ENCODE measurements at regions not wholly inside any gene's neighbourhood (a gene's known extent, or its start where the extent isn't known, plus 50 kb on each side); places are given as distances from the start of the nearest gene placed in this dataset.
"Not testable (repeated sequence)": the region's sequence is repeated elsewhere in the genome, so short reads cannot be mapped to it uniquely, and the experiment has no call there.

DNA sequence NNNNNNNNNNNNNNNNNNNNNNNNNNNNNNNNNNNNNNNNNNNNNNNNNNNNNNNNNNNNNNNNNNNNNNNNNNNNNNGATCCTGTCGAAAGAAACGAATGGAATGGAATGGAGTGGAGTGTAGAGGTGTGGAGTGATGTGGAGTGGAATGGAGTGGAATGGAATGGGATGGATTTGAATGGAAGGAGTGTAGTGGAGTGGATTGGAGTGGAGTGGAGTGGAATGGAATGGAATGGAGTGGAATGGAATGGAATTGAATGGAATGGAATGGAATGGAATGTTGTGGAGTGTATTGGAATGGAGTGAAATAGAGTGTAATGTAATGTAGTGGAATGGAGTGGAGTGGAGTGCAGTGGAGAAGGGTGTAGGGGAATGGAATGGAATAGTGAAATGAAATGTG, 1275.4 kb upstream of the TPTE start:
- ATAC-seq (ENCODE audit: insufficient read depth, low FRiP score): not testable (repeated sequence)
- WGBS, 2 donors: 42 to 51% methylated on average over 2 of the region's 2 CpGs
- peaks cover 0 to 22% (median 13%) of the 10 kb centered on the region in 4 donors for H3K9me3 ChIP-seq (ENCODE audit: control insufficient read depth in 4 of 4, insufficient read depth in 3 of 4, low read length in 3 of 4)

DNA sequence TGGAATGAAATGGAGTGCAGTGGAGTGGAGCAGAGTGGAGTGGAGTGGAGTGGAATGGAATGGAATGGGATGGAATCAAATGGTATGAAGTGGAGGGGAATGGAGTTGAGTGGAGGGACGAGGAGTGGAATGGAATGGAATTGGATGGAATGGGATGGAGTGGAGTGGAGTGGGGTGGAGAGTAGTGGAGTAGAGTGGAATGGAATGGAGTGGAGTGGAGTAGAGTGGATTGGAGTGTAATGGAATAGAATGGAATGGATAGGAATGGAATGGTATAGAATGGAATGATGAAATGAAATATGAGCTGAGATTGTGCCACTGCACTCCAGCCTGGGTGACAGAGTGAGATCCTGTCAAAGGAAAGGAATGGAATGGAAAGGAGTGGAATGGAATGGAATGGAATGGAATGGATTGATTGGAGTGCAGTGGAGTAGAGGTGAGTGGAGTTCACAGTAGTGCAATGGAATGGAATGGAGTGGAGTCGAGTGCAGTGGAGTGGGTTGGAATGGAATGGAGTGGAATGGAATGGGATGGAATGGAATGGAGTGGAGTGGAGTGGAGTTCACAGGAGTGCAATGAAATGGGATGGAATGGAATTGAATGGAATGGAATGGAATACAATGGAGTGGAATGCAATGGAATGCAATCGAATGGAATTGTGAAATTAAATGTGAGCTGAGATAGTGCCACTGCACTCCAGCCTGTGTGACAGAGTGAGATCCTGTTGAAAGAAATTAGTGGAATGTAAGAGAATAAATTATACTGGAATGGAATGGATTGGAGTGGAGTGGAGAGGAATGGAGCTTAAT, 1274.7 kb upstream of the TPTE start:
- not testable (repeated sequence) for H3K9ac ChIP-seq (ENCODE audit: insufficient read depth in 1 of 2, low read length in 2 of 2); H3K27ac ChIP-seq (ENCODE audit: low read depth in 1 of 2, low read length in 1 of 2); H3K36me3 ChIP-seq (ENCODE audit: control insufficient read depth in 4 of 4, insufficient read depth in 4 of 4, low read length in 4 of 4); H3K4me1 ChIP-seq (ENCODE audit: control insufficient read depth in 5 of 5, insufficient read depth in 5 of 5, low read length in 5 of 5); H3K4me3 ChIP-seq; H3K27me3 ChIP-seq (ENCODE audit: control insufficient read depth in 3 of 3, insufficient read depth in 3 of 3, low read length in 2 of 3)
- ATAC-seq (ENCODE audit: insufficient read depth, low FRiP score): peak; percentile 58
- H3K9me3 ChIP-seq (ENCODE audit: control insufficient read depth in 4 of 4, insufficient read depth in 3 of 4, low read length in 3 of 4): peaks cover 0 to 22% (median 13%) of the 10 kb centered on the region in 4 donors
- peak in 1 of 3 donors; percentile 1 for DNase-seq
- WGBS, 2 donors: 45 to 64% methylated on average over 3 of the region's 3 CpGs

More for the DNA sequence above, 1275.4 kb upstream of the TPTE start:
- DNase-seq; H3K27ac ChIP-seq (ENCODE audit: low read depth in 1 of 2, low read length in 1 of 2); H3K4me3 ChIP-seq; H3K9ac ChIP-seq (ENCODE audit: insufficient read depth in 1 of 2, low read length in 2 of 2); H3K4me1 ChIP-seq (ENCODE audit: control insufficient read depth in 5 of 5, insufficient read depth in 5 of 5, low read length in 5 of 5); H3K36me3 ChIP-seq (ENCODE audit: control insufficient read depth in 4 of 4, insufficient read depth in 4 of 4, low read length in 4 of 4); H3K27me3 ChIP-seq (ENCODE audit: control insufficient read depth in 3 of 3, insufficient read depth in 3 of 3, low read length in 2 of 3): not testable (repeated sequence)

DNA sequence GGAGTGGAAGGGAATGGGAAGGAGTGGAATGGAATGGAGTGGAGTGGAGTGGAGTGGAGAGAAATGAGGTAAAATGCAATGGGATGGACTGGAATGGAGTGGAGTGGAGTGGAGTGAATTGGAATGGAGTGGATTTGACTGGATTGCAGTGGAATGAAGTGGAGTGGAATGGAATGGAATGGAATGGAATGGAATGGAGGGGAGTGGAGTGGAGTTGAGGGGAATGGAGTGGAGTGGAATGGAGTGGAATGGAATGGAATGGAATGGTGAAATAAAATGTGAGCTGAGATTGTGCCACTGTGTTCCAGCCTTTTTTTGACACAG, 1274.1 kb upstream of the TPTE start:
- not testable (repeated sequence) for H3K27me3 ChIP-seq (ENCODE audit: control insufficient read depth in 3 of 3, insufficient read depth in 3 of 3, low read length in 2 of 3); H3K36me3 ChIP-seq (ENCODE audit: control insufficient read depth in 4 of 4, insufficient read depth in 4 of 4, low read length in 4 of 4); DNase-seq; H3K9ac ChIP-seq (ENCODE audit: insufficient read depth in 1 of 2, low read length in 2 of 2); H3K4me3 ChIP-seq; H3K4me1 ChIP-seq (ENCODE audit: control insufficient read depth in 5 of 5, insufficient read depth in 5 of 5, low read length in 5 of 5); H3K27ac ChIP-seq (ENCODE audit: low read depth in 1 of 2, low read length in 1 of 2)
- peaks cover 0 to 22% (median 13%) of the 10 kb centered on the region in 4 donors for H3K9me3 ChIP-seq (ENCODE audit: control insufficient read depth in 4 of 4, insufficient read depth in 3 of 4, low read length in 3 of 4)
- ATAC-seq (ENCODE audit: insufficient read depth, low FRiP score): peak; percentile 28

DNA sequence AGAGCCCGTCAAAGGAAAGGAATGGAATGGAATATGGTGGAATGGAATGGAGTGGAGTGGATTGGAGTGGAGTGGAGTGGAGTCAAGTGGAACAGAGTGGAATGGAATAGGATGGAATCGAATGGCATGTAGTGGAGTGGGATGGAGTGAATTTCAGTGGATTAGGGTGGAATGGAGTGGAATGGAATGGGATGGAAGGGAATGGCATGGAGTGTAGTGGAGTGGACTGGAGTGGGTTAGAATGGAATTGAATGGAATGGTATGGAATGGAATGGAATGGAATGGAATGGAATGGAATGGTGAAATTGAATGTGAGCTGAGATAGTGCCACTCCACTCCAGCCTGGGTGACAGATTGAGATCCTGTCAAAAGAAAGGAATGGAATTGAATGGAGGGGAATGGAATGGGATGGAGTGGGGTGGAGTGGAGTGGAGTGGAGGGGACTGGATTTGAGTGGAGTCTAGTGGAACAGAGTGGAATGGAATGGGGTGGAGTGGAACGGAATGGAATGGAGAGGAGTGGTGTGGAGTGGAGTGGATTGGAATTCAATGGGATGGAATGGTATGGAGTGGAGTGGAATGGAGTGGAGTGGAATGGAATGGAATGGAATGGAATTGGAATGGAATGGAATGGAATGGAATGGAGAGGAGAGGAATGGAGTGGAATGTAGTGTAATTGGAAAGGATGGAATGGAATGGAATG, 1273.6 kb upstream of the TPTE start:
- not testable (repeated sequence) for H3K4me1 ChIP-seq (ENCODE audit: control insufficient read depth in 5 of 5, insufficient read depth in 5 of 5, low read length in 5 of 5); DNase-seq; H3K36me3 ChIP-seq (ENCODE audit: control insufficient read depth in 4 of 4, insufficient read depth in 4 of 4, low read length in 4 of 4); H3K27me3 ChIP-seq (ENCODE audit: control insufficient read depth in 3 of 3, insufficient read depth in 3 of 3, low read length in 2 of 3); H3K9ac ChIP-seq (ENCODE audit: insufficient read depth in 1 of 2, low read length in 2 of 2); H3K27ac ChIP-seq (ENCODE audit: low read depth in 1 of 2, low read length in 1 of 2); H3K4me3 ChIP-seq
- ATAC-seq (ENCODE audit: insufficient read depth, low FRiP score): peak; percentile 54
- WGBS, 2 donors: 64 to 67% methylated on average over 3 of the region's 3 CpGs
- peaks cover 0 to 22% (median 13%) of the 10 kb centered on the region in 4 donors for H3K9me3 ChIP-seq (ENCODE audit: control insufficient read depth in 4 of 4, insufficient read depth in 3 of 4, low read length in 3 of 4)
